ENCODE measurements at regions not wholly inside any gene's neighbourhood (a gene's known extent, or its start where the extent isn't known, plus 50 kb on each side); places are given as distances from the start of the nearest gene placed in this dataset.

- Mint-ChIP-seq H3K4me3 (ENCODE audit: unreplicated experiment) (no peak overlapping the region), H3K4me1 (ENCODE audit: insufficient read depth, unreplicated experiment) (peaks cover 6% of the 10 kb centered on the region), H3K27me3 (ENCODE audit: insufficient read depth, unreplicated experiment) (peaks cover 59% of the 10 kb centered on the region), H3K27ac (ENCODE audit: low read depth, unreplicated experiment) (no peak overlapping the region), H3K36me3 (ENCODE audit: insufficient read depth, unreplicated experiment) (no peaks in the 10 kb centered on the region), H3K9me3 (ENCODE audit: unreplicated experiment) (peaks cover 9% of the 10 kb centered on the region)
- BruUV-seq (replicated peaks): no TSS peak
- ChIA-PET POLR2A (no interaction called here), CTCF (interaction anchor here (0.8 kb wide), 1 partner anchor 257 kb away, joined by 5 read pairs; no protein-coding TSS in a partner anchor)
- intact Hi-C loops (cut with micrococcal nuclease): no loop called here
- DNase-seq (ENCODE audit: unreplicated experiment): no peak
- TF ChIP-seq, protein P1, sequence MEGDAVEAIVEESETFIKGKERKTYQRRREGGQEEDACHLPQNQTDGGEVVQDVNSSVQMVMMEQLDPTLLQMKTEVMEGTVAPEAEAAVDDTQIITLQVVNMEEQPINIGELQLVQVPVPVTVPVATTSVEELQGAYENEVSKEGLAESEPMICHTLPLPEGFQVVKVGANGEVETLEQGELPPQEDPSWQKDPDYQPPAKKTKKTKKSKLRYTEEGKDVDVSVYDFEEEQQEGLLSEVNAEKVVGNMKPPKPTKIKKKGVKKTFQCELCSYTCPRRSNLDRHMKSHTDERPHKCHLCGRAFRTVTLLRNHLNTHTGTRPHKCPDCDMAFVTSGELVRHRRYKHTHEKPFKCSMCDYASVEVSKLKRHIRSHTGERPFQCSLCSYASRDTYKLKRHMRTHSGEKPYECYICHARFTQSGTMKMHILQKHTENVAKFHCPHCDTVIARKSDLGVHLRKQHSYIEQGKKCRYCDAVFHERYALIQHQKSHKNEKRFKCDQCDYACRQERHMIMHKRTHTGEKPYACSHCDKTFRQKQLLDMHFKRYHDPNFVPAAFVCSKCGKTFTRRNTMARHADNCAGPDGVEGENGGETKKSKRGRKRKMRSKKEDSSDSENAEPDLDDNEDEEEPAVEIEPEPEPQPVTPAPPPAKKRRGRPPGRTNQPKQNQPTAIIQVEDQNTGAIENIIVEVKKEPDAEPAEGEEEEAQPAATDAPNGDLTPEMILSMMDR (IDR thresholded peaks at IDR 0.05; ENCODE audit: unreplicated experiment): no peak
Observed at GRCh38 chr22:27019827-27020226, 362.4 kb downstream of the MIAT start.

DNA sequence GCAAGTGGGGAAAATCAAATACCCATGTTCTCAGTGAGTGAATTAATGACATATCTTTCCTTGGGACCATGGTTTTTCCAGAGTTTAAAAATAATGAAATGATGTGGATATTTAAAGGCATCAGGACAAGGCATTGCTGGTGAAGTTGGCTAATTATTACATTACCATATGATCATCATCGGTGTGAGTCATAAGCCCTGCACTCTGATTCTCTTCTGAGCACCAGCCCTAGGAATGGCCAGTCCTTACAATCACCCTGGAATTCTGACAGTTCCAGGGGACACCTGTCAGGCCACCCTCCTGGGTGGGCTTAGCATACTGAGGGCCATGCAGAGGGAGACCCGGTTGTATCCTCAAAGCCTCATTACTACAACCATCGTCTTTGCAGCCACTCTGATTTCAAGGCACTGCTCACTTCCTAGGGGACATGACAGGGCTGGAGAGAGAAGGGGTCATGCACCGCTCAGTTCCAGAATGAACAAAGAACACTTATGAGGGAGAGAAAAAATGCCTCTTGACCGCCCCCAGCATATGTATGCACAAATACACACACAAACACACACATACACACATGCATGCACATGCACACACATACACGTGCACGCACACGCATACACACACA is 365.0 kb downstream of the MIAT start:
- no TSS peak for BruUV-seq (replicated peaks)
- no peak overlapping the region for H3K27ac Mint-ChIP-seq (ENCODE audit: low read depth, unreplicated experiment)
- H3K9me3 Mint-ChIP-seq (ENCODE audit: unreplicated experiment): peaks cover 9% of the 10 kb centered on the region

DNA sequence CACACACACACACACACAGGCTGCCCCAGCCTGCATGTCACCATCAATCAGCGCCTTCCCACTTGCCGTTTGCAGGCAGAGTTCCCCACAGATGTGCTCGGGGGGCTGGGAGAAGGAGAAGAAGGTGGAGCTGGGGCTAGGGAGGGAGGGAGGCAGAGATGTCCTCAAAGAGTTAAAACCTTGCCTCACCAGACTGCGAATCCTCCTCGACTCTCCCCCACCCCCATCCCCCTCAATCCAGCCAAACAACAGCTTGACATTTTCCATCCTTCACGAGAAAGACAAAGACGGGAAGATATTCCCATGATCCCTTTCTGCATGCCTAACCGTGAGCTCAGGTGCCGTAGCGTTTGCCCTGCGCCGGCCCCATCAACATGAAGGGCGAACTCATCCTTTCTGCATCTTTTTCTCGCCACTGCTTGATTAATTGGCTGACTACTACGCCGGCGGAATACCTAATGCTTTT is 365.5 kb downstream of the MIAT start:
- peaks cover 70% of the 10 kb centered on the region for H3K27me3 Mint-ChIP-seq (ENCODE audit: insufficient read depth, unreplicated experiment)
- POLR2A ChIA-PET: interaction anchor here (0.6 kb wide), 1 partner anchor 452 kb away, joined by 4 read pairs; no protein-coding TSS in a partner anchor
- DNase-seq (ENCODE audit: unreplicated experiment): no peak

More for the DNA sequence above, 365.0 kb downstream of the MIAT start:
- Mint-ChIP-seq H3K4me3 (ENCODE audit: unreplicated experiment) (no peak overlapping the region), H3K27me3 (ENCODE audit: insufficient read depth, unreplicated experiment) (peaks cover 75% of the 10 kb centered on the region), H3K4me1 (ENCODE audit: insufficient read depth, unreplicated experiment) (peaks cover 6% of the 10 kb centered on the region), H3K36me3 (ENCODE audit: insufficient read depth, unreplicated experiment) (no peaks in the 10 kb centered on the region)
- POLR2A ChIA-PET: interaction anchor here (0.6 kb wide), 1 partner anchor 277 kb away, joined by 3 read pairs; no protein-coding TSS in a partner anchor
- DNase-seq (ENCODE audit: unreplicated experiment): no peak
- CTCF ChIA-PET: no interaction called here
- TF ChIP-seq, protein P1 (IDR thresholded peaks at IDR 0.05; ENCODE audit: unreplicated experiment): no peak
- intact Hi-C loops (cut with micrococcal nuclease): no loop called here

GRCh38 chr22:27023591-27023990 is 366.2 kb downstream of the MIAT start:
- intact Hi-C loops (cut with micrococcal nuclease): no loop called here
- CTCF ChIA-PET: no interaction called here
- no TSS peak for BruUV-seq (replicated peaks)
- no peak overlapping the region for H3K27ac Mint-ChIP-seq (ENCODE audit: low read depth, unreplicated experiment)
- TF ChIP-seq, protein P1 (IDR thresholded peaks at IDR 0.05; ENCODE audit: unreplicated experiment): no peak
- peaks cover 4% of the 10 kb centered on the region for H3K9me3 Mint-ChIP-seq (ENCODE audit: unreplicated experiment)
- no peak overlapping the region for H3K4me3 Mint-ChIP-seq (ENCODE audit: unreplicated experiment)
- H3K4me1 Mint-ChIP-seq (ENCODE audit: insufficient read depth, unreplicated experiment): peaks cover 6% of the 10 kb centered on the region
- no peak for DNase-seq (ENCODE audit: unreplicated experiment)
- POLR2A ChIA-PET: interaction anchor here (0.6 kb wide), 1 partner anchor 451 kb away, joined by 4 read pairs; no protein-coding TSS in a partner anchor
- H3K27me3 Mint-ChIP-seq (ENCODE audit: insufficient read depth, unreplicated experiment): peaks cover 63% of the 10 kb centered on the region
- H3K36me3 Mint-ChIP-seq (ENCODE audit: insufficient read depth, unreplicated experiment): no peaks in the 10 kb centered on the region

More for the DNA sequence above, 365.5 kb downstream of the MIAT start:
- CTCF ChIA-PET: interaction anchor here (0.6 kb wide), 1 partner anchor 65 kb away, joined by 5 read pairs; no protein-coding TSS in a partner anchor
- intact Hi-C loops (cut with micrococcal nuclease): no loop called here
- no peak overlapping the region for H3K27ac Mint-ChIP-seq (ENCODE audit: low read depth, unreplicated experiment)
- no peaks in the 10 kb centered on the region for H3K36me3 Mint-ChIP-seq (ENCODE audit: insufficient read depth, unreplicated experiment)
- H3K9me3 Mint-ChIP-seq (ENCODE audit: unreplicated experiment): peaks cover 9% of the 10 kb centered on the region
- BruUV-seq (replicated peaks): no TSS peak
- H3K4me3 Mint-ChIP-seq (ENCODE audit: unreplicated experiment): no peak overlapping the region
- TF ChIP-seq, protein P1 (IDR thresholded peaks at IDR 0.05; ENCODE audit: unreplicated experiment): no peak
- H3K4me1 Mint-ChIP-seq (ENCODE audit: insufficient read depth, unreplicated experiment): peaks cover 6% of the 10 kb centered on the region
